Mesenchymal stem cell (in vitro differentiated cells and primary cell): ENCODE measurements at regions not wholly inside any gene's neighbourhood (a gene's known extent, or its start where the extent isn't known, plus 50 kb on each side); places are given as distances from the start of the nearest gene placed in this dataset.

Experiments
- DNase-seq: peaks from one replicate; pipeline ENCODE4 v3.0.0-alpha.2; 2013
- H2AFZ ChIP-seq: one replicate; pipeline ENCODE4 v1.6.1; 2013; ENCODE audit warnings: low read depth, mild to moderate bottlenecking, control low read depth, inconsistent platforms, low read length, moderate library complexity
- H2AK5ac ChIP-seq: 2 replicates; pipeline ENCODE4 v1.6.1; 2013; ENCODE audit warnings: low read length, moderate library complexity, mild to moderate bottlenecking, inconsistent platforms; ENCODE audit not compliant: severe bottlenecking
- H2BK120ac ChIP-seq: one replicate; pipeline ENCODE4 v1.6.1; 2013; ENCODE audit warnings: low read depth, mild to moderate bottlenecking, inconsistent platforms, low read length, moderate library complexity
- H2BK12ac ChIP-seq, 2 experiments: one replicate each; pipeline ENCODE4 v1.6.1; 2013; ENCODE audit warnings: inconsistent platforms in 2 of 2, low read length in 2 of 2, mild to moderate bottlenecking in 2 of 2, moderate library complexity in 2 of 2, control low read depth in 1 of 2
- H2BK15ac ChIP-seq: one replicate; pipeline ENCODE4 v1.6.1; 2013; ENCODE audit warnings: mild to moderate bottlenecking, low read depth, inconsistent platforms; ENCODE audit not compliant: poor library complexity, severe bottlenecking
- H2BK5ac ChIP-seq: 2 replicates; pipeline ENCODE4 v1.6.1; 2013; ENCODE audit warnings: low read depth, mild to moderate bottlenecking, low read length, control low read depth, inconsistent platforms; ENCODE audit not compliant: poor library complexity, severe bottlenecking
- H3K14ac ChIP-seq, 2 experiments: one replicate each; pipeline ENCODE4 v1.6.1; 2013; ENCODE audit warnings: inconsistent platforms in 2 of 2, low read length in 2 of 2, control low read depth in 1 of 2, mild to moderate bottlenecking in 1 of 2, moderate library complexity in 1 of 2
- H3K18ac ChIP-seq, 2 experiments: one replicate each; pipeline ENCODE4 v1.6.1; 2013; ENCODE audit warnings: inconsistent platforms in 2 of 2, low read length in 2 of 2, control low read depth in 1 of 2, low read depth in 1 of 2, mild to moderate bottlenecking in 1 of 2
- H3K23ac ChIP-seq, 2 experiments: one replicate each; pipeline ENCODE4 v1.6.1; 2013; ENCODE audit warnings: inconsistent platforms in 2 of 2, low read length in 2 of 2, mild to moderate bottlenecking in 2 of 2, moderate library complexity in 2 of 2, control low read depth in 1 of 2
- H3K27ac ChIP-seq: 2 replicates; pipeline ENCODE4 v1.5.1; 2013; ENCODE audit warnings: mild to moderate bottlenecking, moderate library complexity, low read length, control low read depth, inconsistent platforms; ENCODE audit not compliant: poor library complexity, severe bottlenecking
- H3K27me3 ChIP-seq, 2 experiments: 2 replicates each; pipeline versions ENCODE4 v1.6.1 to v1.7.0; 2013; ENCODE audit warnings: low read length in 2 of 2, mild to moderate bottlenecking in 2 of 2, moderate library complexity in 2 of 2, control low read depth in 1 of 2, inconsistent platforms in 1 of 2; ENCODE audit not compliant: control insufficient read depth in 1 of 2, insufficient read depth in 1 of 2
- H3K36me3 ChIP-seq, 2 experiments: 2 replicates each; pipeline versions ENCODE4 v1.6.1 to v1.7.0; 2013; ENCODE audit warnings: low read length in 2 of 2, control low read depth in 1 of 2, inconsistent platforms in 1 of 2, low read depth in 1 of 2, mild to moderate bottlenecking in 1 of 2; ENCODE audit not compliant: insufficient read depth in 2 of 2, control insufficient read depth in 1 of 2
- H3K4ac ChIP-seq, 2 experiments: one replicate each; pipeline ENCODE4 v1.6.1; 2013; ENCODE audit warnings: inconsistent platforms in 2 of 2, low read length in 2 of 2, mild to moderate bottlenecking in 2 of 2, moderate library complexity in 2 of 2, control low read depth in 1 of 2, low read depth in 1 of 2
- H3K4me1 ChIP-seq: 2 replicates; pipeline ENCODE4 v1.6.1; 2013; ENCODE audit warnings: low read depth, low read length, control low read depth; ENCODE audit not compliant: control insufficient read depth, insufficient read depth
- H3K4me2 ChIP-seq: 2 replicates; pipeline ENCODE4 v1.6.1; 2013; ENCODE audit warnings: low read length, mild to moderate bottlenecking, inconsistent platforms; ENCODE audit not compliant: poor library complexity, severe bottlenecking
- H3K4me3 ChIP-seq, 2 experiments: 2 replicates each; pipeline versions ENCODE4 v1.5.1 to v1.7.0; 2013; ENCODE audit warnings: low read length in 2 of 2, mild to moderate bottlenecking in 2 of 2, control low read depth in 1 of 2, low read depth in 1 of 2; ENCODE audit not compliant: insufficient read depth in 1 of 2
- H3K79me1 ChIP-seq: replicated peaks from 2 replicates; pipeline ENCODE4 v1.6.1; 2013; ENCODE audit warnings: mild to moderate bottlenecking, control low read depth, low read length, inconsistent platforms; ENCODE audit not compliant: poor library complexity, severe bottlenecking
- H3K9ac ChIP-seq: 2 replicates; pipeline ENCODE4 v1.7.0; 2013; ENCODE audit warnings: mild to moderate bottlenecking, low read length, moderate library complexity
- H3K9me3 ChIP-seq: 2 replicates; pipeline ENCODE4 v1.7.0; 2013; ENCODE audit warnings: mild to moderate bottlenecking, low read length; ENCODE audit not compliant: control insufficient read depth
- H4K8ac ChIP-seq: one replicate; pipeline ENCODE4 v1.6.1; 2013; ENCODE audit warnings: inconsistent platforms, mild to moderate bottlenecking, low read length, moderate library complexity
- H4K91ac ChIP-seq: one replicate; pipeline ENCODE4 v1.6.1; 2013; ENCODE audit warnings: mild to moderate bottlenecking, low read length, inconsistent platforms
- WGBS: methylation state at CpG from one replicate; pipeline ENCODE4 v1.1.7; 2013; ENCODE audit warnings: mixed read lengths; 5-methylcytosine and 5-hydroxymethylcytosine counted together

DNA sequence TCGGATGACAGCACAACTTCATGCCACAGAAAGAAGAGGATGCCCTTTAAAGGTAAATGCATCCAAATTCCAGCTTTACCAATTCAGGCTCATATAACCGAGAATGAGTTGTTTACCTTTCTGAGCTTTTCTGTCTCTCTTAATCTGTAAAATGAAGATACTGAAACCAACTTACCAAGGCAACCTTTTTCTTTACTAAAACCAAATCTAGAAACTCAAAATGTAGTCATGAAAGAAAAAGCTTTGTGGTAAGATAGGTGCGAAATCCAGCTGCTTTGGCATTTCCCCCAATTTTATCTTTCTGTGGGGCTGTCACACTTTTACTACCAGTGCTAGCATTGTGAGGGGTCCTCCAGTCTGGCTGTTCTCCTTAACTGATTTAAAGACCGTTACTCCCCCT is 240.4 kb downstream of the IKZF2 start:
- H3K18ac ChIP-seq = no peak overlapping the region
- no peaks in the 10 kb centered on the region for H3K27me3 ChIP-seq
- H3K4me3 ChIP-seq = no peak overlapping the region
- peak overlapping the region; percentile 81 for H3K9ac ChIP-seq
- no peak overlapping the region for H4K8ac ChIP-seq
- no peak overlapping the region for H3K4me2 ChIP-seq
- no peak overlapping the region for H2BK15ac ChIP-seq
- H4K91ac ChIP-seq = no peak overlapping the region
- peaks cover 2% of the 10 kb centered on the region for H3K4me1 ChIP-seq
- peak overlapping the region; percentile 37 for H2AFZ ChIP-seq
- H3K27ac ChIP-seq = no peak overlapping the region
- H3K36me3 ChIP-seq = no peaks in the 10 kb centered on the region
- H2BK5ac ChIP-seq = no peak overlapping the region
- no peak overlapping the region for H2BK120ac ChIP-seq
- no peak overlapping the region for H2BK12ac ChIP-seq
- 96% methylated on average over 3 of the region's 4 CpGs for WGBS
- H3K9me3 ChIP-seq = no peaks in the 10 kb centered on the region
- DNase-seq = no peak
- no peak overlapping the region for H3K23ac ChIP-seq
- H3K79me1 ChIP-seq = no peaks in the 10 kb centered on the region
- no peak overlapping the region for H3K14ac ChIP-seq
- no peak overlapping the region for H3K4ac ChIP-seq
- H2AK5ac ChIP-seq = no peak overlapping the region

DNA sequence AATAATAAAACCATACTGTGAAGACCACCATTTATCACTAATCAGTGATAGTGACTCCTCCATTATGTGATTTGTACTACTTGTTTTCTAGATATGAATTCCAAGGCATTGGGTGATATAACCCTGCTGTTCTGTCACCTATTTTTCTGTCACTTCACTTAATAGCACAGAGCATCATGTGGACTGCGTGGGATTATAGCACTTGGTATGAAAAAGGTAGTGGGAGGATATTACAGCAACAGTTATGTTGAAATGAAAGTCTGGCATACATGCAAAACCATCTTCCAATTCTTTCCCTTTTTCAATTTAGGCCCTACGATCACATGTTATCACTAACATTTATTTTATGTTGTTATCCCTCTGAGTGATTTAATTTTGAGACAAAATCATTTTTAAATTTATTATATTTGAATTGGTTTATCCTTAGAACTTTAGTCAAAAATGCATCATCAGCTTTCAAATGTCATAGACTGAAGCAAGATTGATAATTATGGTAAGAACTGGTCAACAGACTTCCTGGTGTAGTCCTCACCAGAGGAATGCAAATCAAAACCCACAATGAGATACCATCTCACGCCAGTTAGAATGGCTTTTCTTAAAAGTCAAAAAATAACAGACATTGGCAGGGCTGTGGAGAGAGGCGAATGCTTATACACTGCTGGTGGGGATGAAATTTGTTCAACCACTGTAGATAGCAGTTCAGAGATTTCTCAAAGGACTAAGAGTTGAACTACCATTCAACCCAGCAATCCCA is 242.6 kb downstream of the IKZF2 start:
- 100% methylated on average over 1 of the region's 4 CpGs for WGBS
- H3K9ac ChIP-seq = no peak overlapping the region

DNA sequence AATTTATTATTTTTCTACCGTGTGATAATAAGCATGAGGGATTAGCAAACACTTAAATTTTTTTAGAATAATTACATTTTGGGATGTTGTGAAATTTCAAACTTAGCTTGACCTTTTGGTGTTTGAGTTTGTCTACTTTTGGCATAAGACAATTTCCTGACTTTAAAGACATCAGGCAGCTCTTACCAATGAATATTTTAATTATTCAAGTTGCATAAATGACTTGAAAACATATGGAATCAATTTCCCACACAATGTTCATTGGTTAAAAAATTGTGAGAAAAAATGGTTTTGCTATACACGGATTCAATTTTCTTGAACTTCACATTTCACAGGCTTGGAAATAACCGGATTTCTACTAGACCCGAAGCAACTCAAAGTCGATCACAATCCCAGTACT is 243.4 kb downstream of the IKZF2 start:
- peaks cover 2% of the 10 kb centered on the region for H3K4me1 ChIP-seq
- no peak overlapping the region for H3K14ac ChIP-seq
- H2BK12ac ChIP-seq = no peak overlapping the region
- no peak overlapping the region for H3K9ac ChIP-seq
- no peaks in the 10 kb centered on the region for H3K79me1 ChIP-seq
- H4K91ac ChIP-seq = no peak overlapping the region
- no peak overlapping the region for H2AK5ac ChIP-seq
- no peak overlapping the region for H4K8ac ChIP-seq
- no peak overlapping the region for H3K23ac ChIP-seq
- H2BK15ac ChIP-seq = no peak overlapping the region
- no peak overlapping the region for H3K4me3 ChIP-seq
- no peak overlapping the region for H3K4me2 ChIP-seq
- H3K9me3 ChIP-seq = no peaks in the 10 kb centered on the region
- no peaks in the 10 kb centered on the region for H3K27me3 ChIP-seq
- no peak overlapping the region for H3K27ac ChIP-seq
- no peak overlapping the region for H2BK120ac ChIP-seq
- WGBS = 95% methylated on average over 5 of the region's 5 CpGs
- H2AFZ ChIP-seq = no peak overlapping the region
- H3K18ac ChIP-seq = no peak overlapping the region
- H2BK5ac ChIP-seq = no peak overlapping the region
- H3K36me3 ChIP-seq = no peaks in the 10 kb centered on the region
- no peak overlapping the region for H3K4ac ChIP-seq
- no peak for DNase-seq

More for the DNA sequence above, 242.6 kb downstream of the IKZF2 start:
- no peak overlapping the region for H3K14ac ChIP-seq
- no peak overlapping the region for H2BK15ac ChIP-seq
- H3K79me1 ChIP-seq = no peaks in the 10 kb centered on the region
- H2BK120ac ChIP-seq = no peak overlapping the region
- H2AK5ac ChIP-seq = no peak overlapping the region
- H2BK12ac ChIP-seq = no peak overlapping the region
- H4K91ac ChIP-seq = no peak overlapping the region
- no peak overlapping the region for H2BK5ac ChIP-seq
- no peak overlapping the region for H4K8ac ChIP-seq
- no peak overlapping the region for H2AFZ ChIP-seq
- no peak overlapping the region for H3K4me2 ChIP-seq
- peaks cover 2% of the 10 kb centered on the region for H3K4me1 ChIP-seq
- DNase-seq = no peak
- H3K36me3 ChIP-seq = no peaks in the 10 kb centered on the region
- no peaks in the 10 kb centered on the region for H3K9me3 ChIP-seq
- H3K23ac ChIP-seq = no peak overlapping the region
- no peaks in the 10 kb centered on the region for H3K27me3 ChIP-seq
- H3K27ac ChIP-seq = no peak overlapping the region
- H3K18ac ChIP-seq = no peak overlapping the region
- H3K4me3 ChIP-seq = no peak overlapping the region
- no peak overlapping the region for H3K4ac ChIP-seq

DNA sequence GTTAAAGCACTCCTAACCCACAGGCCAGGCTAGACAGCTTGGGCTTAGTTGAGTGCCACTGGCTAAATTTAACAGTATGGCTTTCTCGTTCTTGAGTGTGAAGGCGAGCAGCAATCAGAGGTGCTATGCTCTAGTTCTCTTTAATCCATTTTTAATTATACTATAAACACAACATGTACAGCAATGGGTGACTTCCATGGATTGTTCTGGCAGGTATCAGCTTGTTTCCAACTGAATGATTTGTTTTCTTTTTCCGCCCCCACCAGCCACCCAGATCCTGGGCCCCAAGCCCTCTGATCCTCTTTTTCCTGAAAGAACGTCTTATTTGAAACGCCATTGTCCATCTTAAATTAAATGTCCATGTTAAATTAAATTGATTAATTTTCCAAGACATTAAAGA is 244.8 kb downstream of the IKZF2 start:
- no peak overlapping the region for H3K9ac ChIP-seq
- no peak overlapping the region for H2BK15ac ChIP-seq
- no peak overlapping the region for H2BK120ac ChIP-seq
- no peaks in the 10 kb centered on the region for H3K79me1 ChIP-seq
- no peak overlapping the region for H3K23ac ChIP-seq
- no peak for DNase-seq
- no CpG with 5 or more reads among the region's 5 CpGs for WGBS
- H3K4me2 ChIP-seq = no peak overlapping the region
- no peak overlapping the region for H2AK5ac ChIP-seq
- no peak overlapping the region for H3K4ac ChIP-seq
- no peak overlapping the region for H2AFZ ChIP-seq
- no peaks in the 10 kb centered on the region for H3K9me3 ChIP-seq
- no peak overlapping the region for H3K4me3 ChIP-seq
- H3K27me3 ChIP-seq = no peaks in the 10 kb centered on the region
- no peak overlapping the region for H3K18ac ChIP-seq
- no peak overlapping the region for H3K27ac ChIP-seq
- no peak overlapping the region for H4K8ac ChIP-seq
- H3K14ac ChIP-seq = no peak overlapping the region
- H4K91ac ChIP-seq = no peak overlapping the region
- H2BK5ac ChIP-seq = no peak overlapping the region
- no peaks in the 10 kb centered on the region for H3K36me3 ChIP-seq
- no peak overlapping the region for H2BK12ac ChIP-seq
- H3K4me1 ChIP-seq = no peaks in the 10 kb centered on the region
